OCI-LY1 (cell line): ENCODE measurements at regions not wholly inside any gene's neighbourhood (a gene's known extent, or its start where the extent isn't known, plus 50 kb on each side); places are given as distances from the start of the nearest gene placed in this dataset.

Experiments used
- CTCF ChIP-seq: fragments of 200-600 bp; sonication (generic), shearing (Covaris generic); IDR thresholded peaks from 2 replicates; pipeline ENCODE4 v1.5.1; 2017; ENCODE audit warnings: mild to moderate bottlenecking, antibody characterized with exemption, low read length, moderate library complexity, mixed read lengths
- EZH2 ChIP-seq: fragments of 200-600 bp; sonication (generic), shearing (Covaris generic); IDR thresholded peaks from 2 replicates; pipeline ENCODE4 v1.8.0; 2017; ENCODE audit warnings: borderline replicate concordance, mixed run types, mild to moderate bottlenecking, antibody characterized with exemption, low read length, moderate library complexity, mixed read lengths

DNA sequence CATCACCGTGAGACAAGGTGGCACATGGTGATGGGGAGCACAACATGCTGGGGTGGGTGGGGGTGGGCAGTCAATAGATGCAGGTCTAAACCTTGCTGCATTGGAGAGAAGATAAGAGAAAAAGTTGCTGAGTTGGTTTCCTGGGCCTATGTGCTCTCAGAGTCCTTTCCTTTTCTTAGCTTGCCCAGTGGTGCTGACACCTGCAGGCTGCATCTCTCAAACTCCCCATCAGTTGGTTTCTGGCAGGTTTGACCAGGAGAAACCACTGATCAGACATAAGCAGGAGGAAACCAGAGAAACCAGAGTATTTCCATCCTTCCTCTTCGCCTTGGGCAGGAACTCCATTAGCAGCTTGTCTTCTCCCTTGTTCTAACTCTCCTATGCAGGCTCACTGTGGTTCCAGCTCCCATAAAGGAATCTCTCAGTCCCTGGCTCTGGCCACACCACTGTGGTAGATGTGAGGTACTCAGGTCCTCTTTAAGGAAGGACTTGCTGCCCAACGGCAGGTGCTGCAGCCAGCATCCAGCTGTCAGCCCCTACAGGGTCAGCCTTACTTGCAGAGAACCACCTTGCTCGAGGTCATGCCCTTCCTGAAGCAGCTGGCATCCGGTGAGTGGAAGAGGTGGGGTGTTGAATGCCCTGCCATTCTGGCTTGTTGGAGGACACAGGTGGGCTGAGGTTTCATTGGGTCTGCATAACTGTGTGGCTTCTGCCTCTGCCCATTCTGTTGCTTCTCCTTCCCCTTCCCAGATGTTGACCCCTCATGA lies 172.3 kb upstream of the ANKRD28 start:
- TF ChIP-seq CTCF (no peak), EZH2 (no peak)
